GM12878 (cell line): ENCODE measurements at regions not wholly inside any gene's neighbourhood (a gene's known extent, or its start where the extent isn't known, plus 50 kb on each side); places are given as distances from the start of the nearest gene placed in this dataset.

ENCODE experiments used
- ELK1 ChIP-seq: IDR thresholded peaks from 2 replicates; pipeline ENCODE4 v1.6.1; 2012; ENCODE audit warnings: low read depth, low read length, improper control_type of control experiment
- EP300 ChIP-seq, 2 experiments: fragments of 150-350 bp in 1 of 2; IDR thresholded peaks; 2 replicates each; pipeline ENCODE4 v1.6.1; 2011 to 2012; ENCODE audit warnings: low read depth in 2 of 2, low read length in 2 of 2, borderline replicate concordance in 1 of 2, improper control_type of control experiment in 1 of 2, inconsistent platforms in 1 of 2; ENCODE audit not compliant: control insufficient read depth in 1 of 2
- EZH2 ChIP-seq: IDR thresholded peaks from 2 replicates; pipeline ENCODE4 v1.6.1; 2012; ENCODE audit warnings: low read depth, mild to moderate bottlenecking, control low read depth, inconsistent platforms, low read length, borderline replicate concordance; ENCODE audit not compliant: control insufficient read depth
- FOXK2 ChIP-seq: fragments of 450-650 bp; IDR thresholded peaks from 2 replicates; pipeline ENCODE4 v1.6.1; 2017; ENCODE audit warnings: mild to moderate bottlenecking, moderate library complexity
- POLR2A ChIP-seq: IDR thresholded peaks from 2 replicates; pipeline ENCODE4 v1.6.1; 2011; ENCODE audit warnings: low read depth, mild to moderate bottlenecking, low read length
- REST ChIP-seq: IDR thresholded peaks from 2 replicates; pipeline ENCODE4 v1.6.1; 2012; ENCODE audit warnings: mild to moderate bottlenecking, low read depth, low read length
- SMARCA5 ChIP-seq: fragments of 450-650 bp; IDR thresholded peaks from 2 replicates; pipeline ENCODE4 v1.6.1; 2017; ENCODE audit warnings: mild to moderate bottlenecking
- ZSCAN29 ChIP-seq: fragments of 450-650 bp; IDR thresholded peaks from 2 replicates; pipeline ENCODE4 v1.6.1; 2017; ENCODE audit warnings: mild to moderate bottlenecking, moderate library complexity

DNA sequence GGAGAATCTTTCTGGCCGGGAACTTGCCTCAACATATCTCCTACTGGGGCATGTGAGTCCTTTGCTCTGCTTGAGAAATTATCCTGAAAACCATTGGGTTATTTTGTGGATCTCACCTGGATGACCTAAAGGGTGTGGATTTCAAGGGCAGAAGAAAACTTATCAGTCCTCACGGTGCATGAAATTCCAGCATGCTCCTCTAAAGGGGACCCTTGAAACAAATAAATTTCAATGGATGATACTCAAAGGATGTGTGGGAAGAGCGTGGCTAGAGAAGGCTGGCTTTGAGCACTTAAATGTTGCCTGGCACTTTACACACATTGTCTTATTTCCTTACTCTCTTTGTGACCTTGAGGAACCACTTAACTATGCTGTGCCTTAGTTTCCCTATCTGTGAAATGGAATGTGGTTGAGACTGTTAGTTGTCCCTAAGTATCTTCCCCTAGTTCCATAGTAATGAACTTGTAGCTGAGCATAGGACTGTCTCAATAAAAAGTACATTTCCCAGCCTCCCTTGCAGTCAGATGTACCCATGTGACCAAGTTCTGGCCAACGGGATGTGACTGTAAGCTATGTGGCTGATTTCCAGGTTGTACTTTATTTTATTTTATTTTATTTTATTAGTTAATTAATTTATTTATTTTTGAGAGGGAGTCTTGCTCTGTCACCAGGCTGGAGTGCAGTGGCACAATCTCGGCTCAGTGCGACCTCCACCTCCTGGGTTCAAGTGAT is 81.9 kb upstream of the PTPN1 start:
- TF ChIP-seq FOXK2 (no peak), REST (no peak), POLR2A (no peak), SMARCA5 (no peak), ELK1 (no peak), ZSCAN29 (no peak), EZH2 (no peak), EP300 (IDR thresholded peaks at IDR 0.05; ENCODE audit: borderline replicate concordance in 1 of 2, control insufficient read depth in 1 of 2, low read depth in 2 of 2, low read length in 2 of 2) (no peak)
